ENCODE measurements at regions not wholly inside any gene's neighbourhood (a gene's known extent, or its start where the extent isn't known, plus 50 kb on each side); places are given as distances from the start of the nearest gene placed in this dataset.

- TF ChIP-seq, protein P1, sequence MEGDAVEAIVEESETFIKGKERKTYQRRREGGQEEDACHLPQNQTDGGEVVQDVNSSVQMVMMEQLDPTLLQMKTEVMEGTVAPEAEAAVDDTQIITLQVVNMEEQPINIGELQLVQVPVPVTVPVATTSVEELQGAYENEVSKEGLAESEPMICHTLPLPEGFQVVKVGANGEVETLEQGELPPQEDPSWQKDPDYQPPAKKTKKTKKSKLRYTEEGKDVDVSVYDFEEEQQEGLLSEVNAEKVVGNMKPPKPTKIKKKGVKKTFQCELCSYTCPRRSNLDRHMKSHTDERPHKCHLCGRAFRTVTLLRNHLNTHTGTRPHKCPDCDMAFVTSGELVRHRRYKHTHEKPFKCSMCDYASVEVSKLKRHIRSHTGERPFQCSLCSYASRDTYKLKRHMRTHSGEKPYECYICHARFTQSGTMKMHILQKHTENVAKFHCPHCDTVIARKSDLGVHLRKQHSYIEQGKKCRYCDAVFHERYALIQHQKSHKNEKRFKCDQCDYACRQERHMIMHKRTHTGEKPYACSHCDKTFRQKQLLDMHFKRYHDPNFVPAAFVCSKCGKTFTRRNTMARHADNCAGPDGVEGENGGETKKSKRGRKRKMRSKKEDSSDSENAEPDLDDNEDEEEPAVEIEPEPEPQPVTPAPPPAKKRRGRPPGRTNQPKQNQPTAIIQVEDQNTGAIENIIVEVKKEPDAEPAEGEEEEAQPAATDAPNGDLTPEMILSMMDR (IDR thresholded peaks at IDR 0.05; ENCODE audit: extremely low read depth in 1 of 2, insufficient read depth in 1 of 2, low read depth in 1 of 2, low read length in 2 of 2): no peak
- TF ChIP-seq GATA2 (IDR thresholded peaks at IDR 0.05; ENCODE audit: insufficient read depth, insufficient read length, low read depth, low read length): no peak
- TF ChIP-seq MAX (IDR thresholded peaks at IDR 0.05; ENCODE audit: insufficient read depth, insufficient read length): no peak
- TF ChIP-seq POLR2A (IDR thresholded peaks at IDR 0.05; ENCODE audit: low read depth, low read length): no peak
- no peak for TF ChIP-seq EZH2 (IDR thresholded peaks at IDR 0.05; ENCODE audit: borderline replicate concordance, low read depth, low read length, severe bottlenecking)
- no peak for TF ChIP-seq JUN (IDR thresholded peaks at IDR 0.05; ENCODE audit: borderline replicate concordance, insufficient read depth, insufficient read length, low read depth)
These were observed 393.8 kb upstream of the POU3F1 start for GRCh38 chr1:38440402-38440801.
